NB4 (cell line): ENCODE measurements at regions not wholly inside any gene's neighbourhood (a gene's known extent, or its start where the extent isn't known, plus 50 kb on each side); places are given as distances from the start of the nearest gene placed in this dataset.
A peak's percentile ranks its signal among the peaks of the same experiment; 100 is the strongest.

ENCODE experiments used
- DNase-seq: peaks from one replicate; pipeline ENCODE4 v3.0.0; 2010; ENCODE audit warnings: low read depth
- H3K4me3 ChIP-seq: one replicate; pipeline ENCODE4 v1.5.1; 2011; ENCODE audit warnings: mild to moderate bottlenecking, low read depth, low read length, moderate library complexity
- MAX ChIP-seq: IDR thresholded peaks from 2 replicates; pipeline ENCODE4 v1.6.1; 2011; ENCODE audit warnings: low read depth, low read length
- MYC ChIP-seq: IDR thresholded peaks from 2 replicates; pipeline ENCODE4 v1.6.1; 2011; ENCODE audit warnings: low read depth, low read length
- POLR2A ChIP-seq: IDR thresholded peaks from 2 replicates; pipeline ENCODE4 v1.6.1; 2011; ENCODE audit warnings: mild to moderate bottlenecking; ENCODE audit not compliant: insufficient read length; ENCODE audit errors: extremely low read depth
- TF ChIP-seq, protein P1 (sequence below): IDR thresholded peaks from one replicate; pipeline ENCODE4 v1.5.1; 2012; ENCODE audit warnings: low read depth, low read length

DNA sequence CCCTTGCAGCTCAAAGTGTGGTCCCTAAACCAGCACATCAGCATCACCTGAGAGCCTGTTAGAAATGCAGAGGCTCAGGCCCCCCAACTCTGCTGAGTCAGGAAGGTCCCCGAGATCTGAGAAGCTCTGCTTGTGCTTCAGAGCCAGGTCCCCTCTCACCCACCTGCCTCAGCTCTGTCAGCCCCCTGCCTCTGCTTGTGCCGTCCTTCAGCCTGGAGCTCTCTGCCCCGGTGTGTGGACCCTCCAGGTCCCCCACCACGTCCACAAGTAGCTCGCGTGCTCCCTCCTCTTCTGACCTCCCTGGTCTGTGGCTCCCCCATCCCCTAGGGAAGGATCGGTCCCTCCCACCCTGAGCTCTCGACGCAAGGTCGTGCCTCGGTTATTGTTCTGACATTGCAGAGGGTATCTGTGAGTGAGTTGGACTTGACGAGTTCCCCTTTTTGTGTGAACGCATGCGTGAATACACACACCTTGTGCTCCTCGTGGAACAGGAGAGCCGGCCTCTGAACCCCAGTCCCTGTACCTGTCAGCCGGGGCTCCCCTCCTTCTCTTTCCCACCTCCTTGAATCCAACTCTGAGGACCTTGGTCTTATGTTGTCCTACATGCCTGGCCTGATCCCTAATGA lies 75.5 kb upstream of the TAF1B start:
- no peak overlapping the region for H3K4me3 ChIP-seq
- no peak for DNase-seq
- TF ChIP-seq, protein P1, sequence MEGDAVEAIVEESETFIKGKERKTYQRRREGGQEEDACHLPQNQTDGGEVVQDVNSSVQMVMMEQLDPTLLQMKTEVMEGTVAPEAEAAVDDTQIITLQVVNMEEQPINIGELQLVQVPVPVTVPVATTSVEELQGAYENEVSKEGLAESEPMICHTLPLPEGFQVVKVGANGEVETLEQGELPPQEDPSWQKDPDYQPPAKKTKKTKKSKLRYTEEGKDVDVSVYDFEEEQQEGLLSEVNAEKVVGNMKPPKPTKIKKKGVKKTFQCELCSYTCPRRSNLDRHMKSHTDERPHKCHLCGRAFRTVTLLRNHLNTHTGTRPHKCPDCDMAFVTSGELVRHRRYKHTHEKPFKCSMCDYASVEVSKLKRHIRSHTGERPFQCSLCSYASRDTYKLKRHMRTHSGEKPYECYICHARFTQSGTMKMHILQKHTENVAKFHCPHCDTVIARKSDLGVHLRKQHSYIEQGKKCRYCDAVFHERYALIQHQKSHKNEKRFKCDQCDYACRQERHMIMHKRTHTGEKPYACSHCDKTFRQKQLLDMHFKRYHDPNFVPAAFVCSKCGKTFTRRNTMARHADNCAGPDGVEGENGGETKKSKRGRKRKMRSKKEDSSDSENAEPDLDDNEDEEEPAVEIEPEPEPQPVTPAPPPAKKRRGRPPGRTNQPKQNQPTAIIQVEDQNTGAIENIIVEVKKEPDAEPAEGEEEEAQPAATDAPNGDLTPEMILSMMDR: no peak
- TF ChIP-seq MYC (no peak), MAX (no peak), POLR2A (no peak)

DNA sequence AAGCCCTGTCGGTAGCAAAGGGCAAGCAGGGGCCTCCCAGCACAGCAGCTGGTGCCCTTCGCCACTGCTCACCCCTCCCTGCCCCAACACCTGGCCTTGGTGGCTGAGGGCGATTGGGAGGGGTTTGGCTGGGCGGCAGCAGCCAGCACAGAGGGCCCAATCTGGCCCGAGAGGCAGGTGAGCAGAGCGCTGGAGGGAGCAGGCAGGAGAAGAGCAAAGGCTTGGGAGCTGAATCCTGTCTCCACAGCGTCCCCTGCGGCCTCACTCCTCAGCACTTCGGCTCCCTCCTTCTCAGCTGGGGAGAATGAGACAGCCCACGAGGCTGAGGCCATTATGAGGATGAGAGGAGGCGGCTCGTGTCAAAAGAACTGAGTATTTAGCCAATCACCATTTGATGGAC lies 74.9 kb upstream of the TAF1B start:
- DNase-seq: no peak
- TF ChIP-seq MYC (no peak), POLR2A (no peak), MAX (no peak)
- TF ChIP-seq, protein P1: no peak

DNA sequence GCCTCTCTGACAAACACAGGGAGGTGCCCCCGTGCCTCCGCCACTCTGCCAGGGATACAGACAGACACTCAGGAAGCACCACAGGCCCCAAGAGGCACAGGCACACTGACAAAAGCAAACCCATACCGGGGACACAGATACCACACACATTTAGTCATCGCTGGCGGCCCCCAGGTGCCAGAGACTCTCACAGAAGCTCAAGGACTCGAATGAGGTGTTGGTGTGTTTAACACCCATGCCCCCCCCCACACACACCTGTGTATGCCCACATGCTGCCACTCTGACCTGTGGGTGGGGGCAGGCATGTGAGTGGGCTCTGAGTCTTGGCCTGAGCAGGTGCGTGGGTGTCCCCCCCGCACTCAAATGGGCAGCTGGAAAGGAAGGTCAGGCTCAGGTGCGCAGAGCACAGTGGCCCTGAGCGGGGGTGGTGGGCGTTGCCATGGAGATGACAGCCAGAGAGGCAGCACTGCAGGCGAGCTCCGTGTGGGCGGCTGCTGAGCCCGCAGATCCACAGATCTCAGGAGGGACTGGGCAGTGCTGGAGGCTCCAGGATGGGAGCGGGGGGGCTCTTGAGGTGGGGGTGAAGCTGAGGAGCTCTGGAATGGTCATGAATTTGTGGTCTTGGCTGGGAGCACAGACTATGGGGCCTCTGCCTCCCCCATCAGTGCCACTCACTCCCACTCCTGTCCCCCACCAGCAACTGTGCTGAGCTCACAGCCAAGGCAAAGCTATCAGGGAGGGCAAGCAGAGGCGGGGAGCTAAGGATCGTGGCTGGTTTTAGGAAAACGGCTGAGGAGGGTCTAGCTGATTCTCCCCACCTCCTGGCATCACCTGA lies 73.9 kb upstream of the TAF1B start:
- DNase-seq: no peak
- no peak overlapping the region for H3K4me3 ChIP-seq
- TF ChIP-seq, protein P1: no peak

More for the DNA sequence above, 74.9 kb upstream of the TAF1B start:
- H3K4me3 ChIP-seq: no peak overlapping the region

- TF ChIP-seq POLR2A (no peak), MAX (no peak), MYC (no peak)
- TF ChIP-seq, protein P1: no peak
- no peak overlapping the region for H3K4me3 ChIP-seq
- DNase-seq: no peak
Measured at GRCh38 chr2:9770006-9770307, 73.3 kb upstream of the TAF1B start.

GRCh38 chr2:9770308-9771100 lies 72.8 kb upstream of the TAF1B start:
- TF ChIP-seq, protein P1: peak; percentile 88
- TF ChIP-seq POLR2A (no peak), MAX (peak; percentile 12; the same call in 1 of the 2 replicates), MYC (no peak)
- H3K4me3 ChIP-seq: no peak overlapping the region
- peak; percentile 77 for DNase-seq
